ENCODE measurements at regions not wholly inside any gene's neighbourhood (a gene's known extent, or its start where the extent isn't known, plus 50 kb on each side); places are given as distances from the start of the nearest gene placed in this dataset.

GRCh38 chr17:14950686-14951085 lies 314.4 kb downstream of the PMP22 start:
- no peak for TF ChIP-seq CTCF (IDR thresholded peaks at IDR 0.05; ENCODE audit: insufficient read depth, low read length, severe bottlenecking)
- FAIRE-seq = no peak
- DNase-seq (ENCODE audit: low read depth) = no peak
- Histone ChIP-seq H3K27me3 (ENCODE audit: control insufficient read depth, insufficient read depth, low read length) (peaks cover 2% of the 10 kb centered on the region), H3K4me3 (ENCODE audit: low read depth, low read length) (no peak overlapping the region), H3K36me3 (ENCODE audit: control insufficient read depth, insufficient read depth, low read length) (no peaks in the 10 kb centered on the region)

GRCh38 chr17:14950216-14950615 lies 314.9 kb downstream of the PMP22 start:
- no peak for TF ChIP-seq CTCF (IDR thresholded peaks at IDR 0.05; ENCODE audit: insufficient read depth, low read length, severe bottlenecking)

GRCh38 chr17:14947671-14948070 lies 317.5 kb downstream of the PMP22 start:
- Histone ChIP-seq H3K36me3 (ENCODE audit: control insufficient read depth, insufficient read depth, low read length) (no peaks in the 10 kb centered on the region), H3K4me3 (ENCODE audit: low read depth, low read length) (no peak overlapping the region), H3K27me3 (ENCODE audit: control insufficient read depth, insufficient read depth, low read length) (peaks cover 2% of the 10 kb centered on the region)
- FAIRE-seq (no peak), DNase-seq (ENCODE audit: low read depth) (no peak)
- TF ChIP-seq CTCF (IDR thresholded peaks at IDR 0.05; ENCODE audit: insufficient read depth, low read length, severe bottlenecking) = no peak

More at GRCh38 chr17:14950216-14950615, 314.9 kb downstream of the PMP22 start:
- no peak overlapping the region for H3K4me3 ChIP-seq (ENCODE audit: low read depth, low read length)
- no peaks in the 10 kb centered on the region for H3K36me3 ChIP-seq (ENCODE audit: control insufficient read depth, insufficient read depth, low read length)
- DNase-seq (ENCODE audit: low read depth) = no peak
- no peak for FAIRE-seq
- peaks cover 2% of the 10 kb centered on the region for H3K27me3 ChIP-seq (ENCODE audit: control insufficient read depth, insufficient read depth, low read length)

- no peak for TF ChIP-seq CTCF (IDR thresholded peaks at IDR 0.05; ENCODE audit: insufficient read depth, low read length, severe bottlenecking)
- Histone ChIP-seq H3K27me3 (ENCODE audit: control insufficient read depth, insufficient read depth, low read length) (peaks cover 3% of the 10 kb centered on the region), H3K4me3 (ENCODE audit: low read depth, low read length) (no peak overlapping the region), H3K36me3 (ENCODE audit: control insufficient read depth, insufficient read depth, low read length) (no peaks in the 10 kb centered on the region)
- FAIRE-seq = no peak
- DNase-seq (ENCODE audit: low read depth) = no peak
Measured at GRCh38 chr17:14946481-14946880, 318.6 kb downstream of the PMP22 start.

- peak; percentile 99 for FAIRE-seq
- Histone ChIP-seq H3K36me3 (ENCODE audit: control insufficient read depth, insufficient read depth, low read length) (no peaks in the 10 kb centered on the region), H3K4me3 (ENCODE audit: low read depth, low read length) (no peak overlapping the region), H3K27me3 (ENCODE audit: control insufficient read depth, insufficient read depth, low read length) (peaks cover 3% of the 10 kb centered on the region)
- DNase-seq (ENCODE audit: low read depth) = peak; percentile 95
- TF ChIP-seq CTCF (IDR thresholded peaks at IDR 0.05; ENCODE audit: insufficient read depth, low read length, severe bottlenecking) = no peak
Measured at GRCh38 chr17:14942526-14943190, 322.5 kb downstream of the PMP22 start.

- DNase-seq (ENCODE audit: low read depth) (peak; percentile 71), FAIRE-seq (no peak)
- Histone ChIP-seq H3K36me3 (ENCODE audit: control insufficient read depth, insufficient read depth, low read length) (no peaks in the 10 kb centered on the region), H3K27me3 (ENCODE audit: control insufficient read depth, insufficient read depth, low read length) (peaks cover 1% of the 10 kb centered on the region), H3K4me3 (ENCODE audit: low read depth, low read length) (no peak overlapping the region)
- no peak for TF ChIP-seq CTCF (IDR thresholded peaks at IDR 0.05; ENCODE audit: insufficient read depth, low read length, severe bottlenecking)
Measured at GRCh38 chr17:14940938-14941265, 324.2 kb downstream of the PMP22 start.

All from bronchial epithelial cell (primary cell).